Fibroblast of lung (primary cell): ENCODE measurements at regions not wholly inside any gene's neighbourhood (a gene's known extent, or its start where the extent isn't known, plus 50 kb on each side); places are given as distances from the start of the nearest gene placed in this dataset.

ENCODE experiments used
- CTCF ChIP-seq, 2 donors: IDR thresholded peaks in 1 of 2; conservative IDR thresholded peaks in 1 of 2; 1 replicate in 1 of 2; 2 replicates in 1 of 2; pipeline ENCODE4 v1.5.1; 2011 to 2012; ENCODE audit warnings: low read length in 2 of 2, control low read depth in 1 of 2, inconsistent platforms in 1 of 2, low read depth in 1 of 2, mild to moderate bottlenecking in 1 of 2
- EZH2 ChIP-seq: IDR thresholded peaks from 2 replicates; pipeline ENCODE4 v1.5.1; 2012; ENCODE audit warnings: low read length, control low read depth, mild to moderate bottlenecking; ENCODE audit errors: missing control alignments

GRCh38 chr6:77217896-77218295 is 245.4 kb downstream of the HTR1B start:
- TF ChIP-seq CTCF (conservative IDR thresholded peaks at IDR 0.05 in 1 of 2, IDR thresholded peaks at IDR 0.05 in 1 of 2; ENCODE audit: low read depth in 1 of 2, low read length in 2 of 2) (no peak), EZH2 (no peak)
